Fibroblast of villous mesenchyme (primary cell): ENCODE measurements at regions not wholly inside any gene's neighbourhood (a gene's known extent, or its start where the extent isn't known, plus 50 kb on each side); places are given as distances from the start of the nearest gene placed in this dataset.

Source experiments
- DNase-seq: peaks from one replicate; pipeline ENCODE4 v3.0.0-alpha.2; 2010; ENCODE audit warnings: low read depth
- H3K4me3 ChIP-seq: 2 replicates; pipeline ENCODE4 v1.5.1; 2011; ENCODE audit warnings: low read depth, mild to moderate bottlenecking, low read length
- CTCF ChIP-seq: IDR thresholded peaks from 2 replicates; pipeline ENCODE4 v1.5.1; 2012; ENCODE audit warnings: low read depth, mild to moderate bottlenecking, low read length; ENCODE audit not compliant: insufficient read depth

GRCh38 chr14:26905229-26905628 is 307.4 kb upstream of the NOVA1 start:
- no peak overlapping the region for H3K4me3 ChIP-seq
- TF ChIP-seq CTCF: no peak
- no peak for DNase-seq

GRCh38 chr14:26913786-26914185 is 316.0 kb upstream of the NOVA1 start:
- no peak for TF ChIP-seq CTCF
- no peak overlapping the region for H3K4me3 ChIP-seq
- no peak for DNase-seq

GRCh38 chr14:26917086-26917485 is 319.3 kb upstream of the NOVA1 start:
- DNase-seq: peak; percentile 54
- no peak overlapping the region for H3K4me3 ChIP-seq
- peak; percentile 59 for TF ChIP-seq CTCF

- TF ChIP-seq CTCF: no peak
- peak; percentile 10 for DNase-seq
- H3K4me3 ChIP-seq: no peak overlapping the region
These were observed 328.2 kb upstream of the NOVA1 start for GRCh38 chr14:26925876-26926584.

GRCh38 chr14:26926585-26926984 is 328.8 kb upstream of the NOVA1 start:
- DNase-seq: no peak
- no peak overlapping the region for H3K4me3 ChIP-seq
- TF ChIP-seq CTCF: no peak

- no peak overlapping the region for H3K4me3 ChIP-seq
- TF ChIP-seq CTCF: no peak
- DNase-seq: peak; percentile 11
These were observed 330.2 kb upstream of the NOVA1 start for GRCh38 chr14:26928019-26928418.

- DNase-seq: no peak
- no peak for TF ChIP-seq CTCF
- H3K4me3 ChIP-seq: no peak overlapping the region
These were observed 331.5 kb upstream of the NOVA1 start for GRCh38 chr14:26929361-26929760.
